SK-N-SH treated with all-trans-retinoic acid at 6 μM for 48 hours (cell line): ENCODE measurements at regions not wholly inside any gene's neighbourhood (a gene's known extent, or its start where the extent isn't known, plus 50 kb on each side); places are given as distances from the start of the nearest gene placed in this dataset.

Source experiments
- ATAC-seq: fragments of 200-7000 bp; cut with Tn5 transposase; 3 replicates; pipeline ENCODE4 v1.9.1; 2020; ENCODE audit warnings: mild to moderate bottlenecking, moderate library complexity
- ARNTL ChIP-seq: fragments of 450-650 bp; formaldehyde crosslinking; IDR thresholded peaks from 2 replicates; pipeline ENCODE4 v1.5.0; 2020; ENCODE audit warnings: low read depth, mild to moderate bottlenecking, moderate library complexity, borderline replicate concordance
- BACH2 ChIP-seq: fragments of 250-450 bp; sonication (Bioruptor Pico); IDR thresholded peaks from 2 replicates; pipeline ENCODE4 v1.9.0; 2021; ENCODE audit warnings: mild to moderate bottlenecking, borderline replicate concordance
- GLIS3 ChIP-seq: fragments of 250-450 bp; sonication (Bioruptor Pico); IDR thresholded peaks from 2 replicates; pipeline ENCODE4 v1.5.0; 2020; ENCODE audit warnings: mild to moderate bottlenecking, moderate library complexity
- OSR1 ChIP-seq: fragments of 250-450 bp; sonication (Bioruptor Pico); IDR thresholded peaks from 2 replicates; pipeline ENCODE4 v1.8.0; 2022; ENCODE audit warnings: moderate library complexity, mild to moderate bottlenecking, inconsistent platforms
- PPARA ChIP-seq: fragments of 250-450 bp; sonication (Bioruptor Pico); IDR thresholded peaks from 2 replicates; pipeline ENCODE4 v1.5.0; 2020; ENCODE audit warnings: mild to moderate bottlenecking, borderline replicate concordance
- RARB ChIP-seq: fragments of 250-450 bp; sonication (Bioruptor Pico); IDR thresholded peaks from 2 replicates; pipeline ENCODE4 v1.8.0; 2021; ENCODE audit warnings: mild to moderate bottlenecking, moderate library complexity
- SNAI2 ChIP-seq: fragments of 250-450 bp; sonication (Bioruptor Pico); IDR thresholded peaks from 2 replicates; pipeline ENCODE4 v1.5.0; 2020; ENCODE audit warnings: mild to moderate bottlenecking, moderate library complexity
- TCF4 ChIP-seq: fragments of 250-450 bp; sonication (Bioruptor Pico); IDR thresholded peaks from 2 replicates; pipeline ENCODE4 v1.8.0; 2021; ENCODE audit warnings: mild to moderate bottlenecking, moderate library complexity, borderline replicate concordance
- TOX ChIP-seq: fragments of 250-450 bp; sonication (Bioruptor Pico); IDR thresholded peaks from 2 replicates; pipeline ENCODE4 v1.8.0; 2021; ENCODE audit warnings: mild to moderate bottlenecking, moderate library complexity, borderline replicate concordance
- ZC3H10 ChIP-seq: fragments of 250-450 bp; sonication (Bioruptor Pico); IDR thresholded peaks from 2 replicates; pipeline ENCODE4 v1.5.1; 2021; ENCODE audit warnings: mild to moderate bottlenecking, moderate library complexity
- ZFP30 ChIP-seq: fragments of 450-650 bp; formaldehyde crosslinking; IDR thresholded peaks from 2 replicates; pipeline ENCODE4 v1.5.0; 2022; ENCODE audit warnings: mild to moderate bottlenecking, moderate library complexity
- ZNF565 ChIP-seq: fragments of 450-650 bp; formaldehyde crosslinking; conservative IDR thresholded peaks from 2 replicates; pipeline ENCODE4 v1.5.0; 2020; ENCODE audit warnings: low read depth, mild to moderate bottlenecking, moderate library complexity
- ZNF70 ChIP-seq: fragments of 450-650 bp; formaldehyde crosslinking; IDR thresholded peaks from 2 replicates; pipeline ENCODE4 v1.5.0; 2020; ENCODE audit warnings: mild to moderate bottlenecking, moderate library complexity
- ZNF8 ChIP-seq: fragments of 450-650 bp; formaldehyde crosslinking; IDR thresholded peaks from 2 replicates; pipeline ENCODE4 v1.5.0; 2020; ENCODE audit warnings: mild to moderate bottlenecking, moderate library complexity
- TF ChIP-seq, protein P1 (sequence below): fragments of 250-450 bp; sonication (Bioruptor Pico); IDR thresholded peaks from 2 replicates; pipeline ENCODE4 v1.5.1; 2021; ENCODE audit warnings: mild to moderate bottlenecking, moderate library complexity
- TF ChIP-seq, protein P2 (sequence below): fragments of 250-450 bp; sonication (Bioruptor Pico); IDR thresholded peaks from 2 replicates; pipeline ENCODE4 v1.5.0; 2020; ENCODE audit warnings: mild to moderate bottlenecking, moderate library complexity
- TF ChIP-seq, protein P3 (sequence below): fragments of 250-450 bp; sonication (Bioruptor Pico); IDR thresholded peaks from 2 replicates; pipeline ENCODE4 v1.5.1; 2020; ENCODE audit warnings: low read depth, mild to moderate bottlenecking, moderate library complexity
- TF ChIP-seq, protein P4 (sequence below): fragments of 250-450 bp; sonication (Bioruptor Pico); IDR thresholded peaks from 2 replicates; pipeline ENCODE4 v1.8.0; 2021; ENCODE audit warnings: low read depth, mild to moderate bottlenecking, moderate library complexity, borderline replicate concordance

DNA sequence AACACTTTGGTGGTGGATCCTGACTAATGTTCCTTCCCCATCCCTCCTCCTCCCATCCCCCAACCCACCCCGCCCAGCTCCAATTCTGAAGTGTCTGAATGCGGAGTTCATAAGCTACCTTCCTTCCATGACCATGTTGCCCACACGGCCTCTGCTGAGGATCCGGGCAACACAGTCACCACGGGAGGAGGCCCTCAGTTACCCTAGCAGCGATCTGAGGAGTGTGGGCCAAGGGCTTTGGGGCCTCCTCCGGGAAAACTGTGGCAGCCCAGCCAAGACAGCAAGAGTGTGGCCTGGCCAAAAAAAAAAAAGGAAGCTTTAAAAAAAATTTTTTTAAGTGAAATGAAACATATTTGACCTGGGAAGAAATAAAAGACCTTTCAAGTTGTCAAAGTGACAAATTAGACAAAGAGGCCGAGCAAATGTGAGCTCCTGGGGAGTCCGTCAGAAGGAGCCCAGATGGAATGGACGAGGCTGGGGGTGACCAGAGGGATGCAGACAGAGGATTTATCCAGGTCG, 169.0 kb upstream of the PKDCC start:
- TF ChIP-seq GLIS3, result no peak
- no peak for TF ChIP-seq ZNF565 (CRISPR knock-in tag)
- no peak for TF ChIP-seq ZC3H10 (CRISPR knock-in tag)
- no peak for TF ChIP-seq ZNF8 (CRISPR knock-in tag)
- no peak for TF ChIP-seq ZNF70 (CRISPR knock-in tag)
- TF ChIP-seq, protein P1, sequence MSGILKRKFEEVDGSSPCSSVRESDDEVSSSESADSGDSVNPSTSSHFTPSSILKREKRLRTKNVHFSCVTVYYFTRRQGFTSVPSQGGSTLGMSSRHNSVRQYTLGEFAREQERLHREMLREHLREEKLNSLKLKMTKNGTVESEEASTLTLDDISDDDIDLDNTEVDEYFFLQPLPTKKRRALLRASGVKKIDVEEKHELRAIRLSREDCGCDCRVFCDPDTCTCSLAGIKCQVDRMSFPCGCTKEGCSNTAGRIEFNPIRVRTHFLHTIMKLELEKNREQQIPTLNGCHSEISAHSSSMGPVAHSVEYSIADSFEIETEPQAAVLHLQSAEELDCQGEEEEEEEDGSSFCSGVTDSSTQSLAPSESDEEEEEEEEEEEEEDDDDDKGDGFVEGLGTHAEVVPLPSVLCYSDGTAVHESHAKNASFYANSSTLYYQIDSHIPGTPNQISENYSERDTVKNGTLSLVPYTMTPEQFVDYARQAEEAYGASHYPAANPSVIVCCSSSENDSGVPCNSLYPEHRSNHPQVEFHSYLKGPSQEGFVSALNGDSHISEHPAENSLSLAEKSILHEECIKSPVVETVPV (CRISPR knock-in tag), result no peak
- TF ChIP-seq ARNTL (CRISPR knock-in tag), result no peak
- no peak for TF ChIP-seq TOX (CRISPR knock-in tag)
- no peak for TF ChIP-seq SNAI2 (CRISPR knock-in tag)
- TF ChIP-seq, protein P2, sequence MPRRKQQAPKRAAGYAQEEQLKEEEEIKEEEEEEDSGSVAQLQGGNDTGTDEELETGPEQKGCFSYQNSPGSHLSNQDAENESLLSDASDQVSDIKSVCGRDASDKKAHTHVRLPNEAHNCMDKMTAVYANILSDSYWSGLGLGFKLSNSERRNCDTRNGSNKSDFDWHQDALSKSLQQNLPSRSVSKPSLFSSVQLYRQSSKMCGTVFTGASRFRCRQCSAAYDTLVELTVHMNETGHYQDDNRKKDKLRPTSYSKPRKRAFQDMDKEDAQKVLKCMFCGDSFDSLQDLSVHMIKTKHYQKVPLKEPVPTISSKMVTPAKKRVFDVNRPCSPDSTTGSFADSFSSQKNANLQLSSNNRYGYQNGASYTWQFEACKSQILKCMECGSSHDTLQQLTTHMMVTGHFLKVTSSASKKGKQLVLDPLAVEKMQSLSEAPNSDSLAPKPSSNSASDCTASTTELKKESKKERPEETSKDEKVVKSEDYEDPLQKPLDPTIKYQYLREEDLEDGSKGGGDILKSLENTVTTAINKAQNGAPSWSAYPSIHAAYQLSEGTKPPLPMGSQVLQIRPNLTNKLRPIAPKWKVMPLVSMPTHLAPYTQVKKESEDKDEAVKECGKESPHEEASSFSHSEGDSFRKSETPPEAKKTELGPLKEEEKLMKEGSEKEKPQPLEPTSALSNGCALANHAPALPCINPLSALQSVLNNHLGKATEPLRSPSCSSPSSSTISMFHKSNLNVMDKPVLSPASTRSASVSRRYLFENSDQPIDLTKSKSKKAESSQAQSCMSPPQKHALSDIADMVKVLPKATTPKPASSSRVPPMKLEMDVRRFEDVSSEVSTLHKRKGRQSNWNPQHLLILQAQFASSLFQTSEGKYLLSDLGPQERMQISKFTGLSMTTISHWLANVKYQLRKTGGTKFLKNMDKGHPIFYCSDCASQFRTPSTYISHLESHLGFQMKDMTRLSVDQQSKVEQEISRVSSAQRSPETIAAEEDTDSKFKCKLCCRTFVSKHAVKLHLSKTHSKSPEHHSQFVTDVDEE (CRISPR knock-in tag), result no peak
- TF ChIP-seq, protein P3, sequence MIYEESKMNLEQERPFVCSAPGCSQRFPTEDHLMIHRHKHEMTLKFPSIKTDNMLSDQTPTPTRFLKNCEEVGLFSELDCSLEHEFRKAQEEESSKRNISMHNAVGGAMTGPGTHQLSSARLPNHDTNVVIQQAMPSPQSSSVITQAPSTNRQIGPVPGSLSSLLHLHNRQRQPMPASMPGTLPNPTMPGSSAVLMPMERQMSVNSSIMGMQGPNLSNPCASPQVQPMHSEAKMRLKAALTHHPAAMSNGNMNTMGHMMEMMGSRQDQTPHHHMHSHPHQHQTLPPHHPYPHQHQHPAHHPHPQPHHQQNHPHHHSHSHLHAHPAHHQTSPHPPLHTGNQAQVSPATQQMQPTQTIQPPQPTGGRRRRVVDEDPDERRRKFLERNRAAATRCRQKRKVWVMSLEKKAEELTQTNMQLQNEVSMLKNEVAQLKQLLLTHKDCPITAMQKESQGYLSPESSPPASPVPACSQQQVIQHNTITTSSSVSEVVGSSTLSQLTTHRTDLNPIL (CRISPR knock-in tag), result no peak
- ATAC-seq, result no peak

DNA sequence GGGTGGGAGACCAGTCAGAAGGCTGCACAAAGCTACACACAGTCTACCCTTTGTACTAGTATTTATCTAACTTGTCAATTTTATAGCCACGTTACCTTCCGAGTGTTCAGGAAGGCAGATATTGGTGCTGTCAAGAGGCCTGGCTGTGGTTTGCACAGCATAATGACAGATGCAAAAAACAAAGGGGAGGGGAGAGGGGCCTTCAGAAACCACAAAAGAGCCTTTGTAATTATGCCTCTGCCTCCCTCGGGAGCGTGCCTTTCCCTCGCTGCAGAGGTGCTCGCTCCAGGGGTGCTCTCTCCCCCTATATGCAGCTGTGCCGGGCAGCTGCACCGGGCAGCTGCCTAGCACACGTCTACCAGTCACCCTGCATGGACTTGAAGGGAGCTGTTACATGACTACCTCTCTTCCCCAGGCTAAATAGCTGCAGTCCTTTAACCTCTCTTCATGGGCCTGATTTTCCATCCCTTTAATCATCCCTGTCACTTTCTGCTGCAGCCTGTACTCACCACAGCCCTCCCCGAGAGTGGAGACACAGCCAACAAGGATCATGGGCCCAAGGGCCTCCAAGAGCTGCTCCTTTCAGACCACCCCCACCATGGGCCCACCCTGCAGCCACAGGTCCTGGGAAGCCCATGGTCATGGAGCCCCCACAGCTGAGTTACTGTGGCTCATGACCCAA, 168.4 kb upstream of the PKDCC start:
- no peak for TF ChIP-seq SNAI2 (CRISPR knock-in tag)
- TF ChIP-seq ZNF565 (CRISPR knock-in tag), result no peak
- TF ChIP-seq TOX (CRISPR knock-in tag), result no peak
- TF ChIP-seq, protein P3 (CRISPR knock-in tag), result no peak
- TF ChIP-seq, protein P2 (CRISPR knock-in tag), result no peak
- TF ChIP-seq BACH2 (CRISPR knock-in tag), result no peak
- TF ChIP-seq PPARA (CRISPR knock-in tag), result no peak
- TF ChIP-seq ZC3H10 (CRISPR knock-in tag), result no peak
- no peak for TF ChIP-seq TCF4 (CRISPR knock-in tag)
- no peak for TF ChIP-seq OSR1 (CRISPR knock-in tag)
- TF ChIP-seq RARB, result no peak
- TF ChIP-seq, protein P4, sequence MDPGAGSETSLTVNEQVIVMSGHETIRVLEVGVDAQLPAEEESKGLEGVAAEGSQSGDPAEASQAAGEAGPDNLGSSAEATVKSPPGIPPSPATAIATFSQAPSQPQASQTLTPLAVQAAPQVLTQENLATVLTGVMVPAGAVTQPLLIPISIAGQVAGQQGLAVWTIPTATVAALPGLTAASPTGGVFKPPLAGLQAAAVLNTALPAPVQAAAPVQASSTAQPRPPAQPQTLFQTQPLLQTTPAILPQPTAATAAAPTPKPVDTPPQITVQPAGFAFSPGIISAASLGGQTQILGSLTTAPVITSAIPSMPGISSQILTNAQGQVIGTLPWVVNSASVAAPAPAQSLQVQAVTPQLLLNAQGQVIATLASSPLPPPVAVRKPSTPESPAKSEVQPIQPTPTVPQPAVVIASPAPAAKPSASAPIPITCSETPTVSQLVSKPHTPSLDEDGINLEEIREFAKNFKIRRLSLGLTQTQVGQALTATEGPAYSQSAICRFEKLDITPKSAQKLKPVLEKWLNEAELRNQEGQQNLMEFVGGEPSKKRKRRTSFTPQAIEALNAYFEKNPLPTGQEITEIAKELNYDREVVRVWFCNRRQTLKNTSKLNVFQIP, result no peak
- TF ChIP-seq ZNF70 (CRISPR knock-in tag), result no peak
- no peak for TF ChIP-seq GLIS3
- no peak for TF ChIP-seq ZFP30
- ATAC-seq, result no peak; the same call in 1 of the 3 replicates
